ENCODE measurements at regions not wholly inside any gene's neighbourhood (a gene's known extent, or its start where the extent isn't known, plus 50 kb on each side); places are given as distances from the start of the nearest gene placed in this dataset.
A peak's percentile ranks its signal among the peaks of the same experiment; 100 is the strongest.

- DNase-seq (ENCODE audit: low read depth): peak; percentile 49
Observed at GRCh38 chr16:66266436-66267291, 99.8 kb upstream of the CDH5 start.

GRCh38 chr16:66265556-66266141 lies 100.8 kb upstream of the CDH5 start:
- no peak for DNase-seq (ENCODE audit: low read depth)

- no peak for DNase-seq (ENCODE audit: low read depth)
Observed at GRCh38 chr16:66265048-66265415, 101.5 kb upstream of the CDH5 start.

- DNase-seq (ENCODE audit: low read depth): peak; percentile 78
Observed at GRCh38 chr16:66264311-66265047, 102.0 kb upstream of the CDH5 start.

GRCh38 chr16:66263973-66264310 lies 102.5 kb upstream of the CDH5 start:
- peak; percentile 91 for DNase-seq (ENCODE audit: low read depth)

GRCh38 chr16:66263168-66263972 lies 103.1 kb upstream of the CDH5 start:
- no peak for DNase-seq (ENCODE audit: low read depth)

GRCh38 chr16:66262253-66263167 lies 104.0 kb upstream of the CDH5 start:
- no peak for DNase-seq (ENCODE audit: low read depth)

GRCh38 chr16:66261826-66262225 lies 104.7 kb upstream of the CDH5 start:
- no peak for DNase-seq (ENCODE audit: low read depth)

GRCh38 chr16:66260522-66261254 lies 105.8 kb upstream of the CDH5 start:
- no peak for DNase-seq (ENCODE audit: low read depth)

- no peak for DNase-seq (ENCODE audit: low read depth)
Observed at GRCh38 chr16:66258916-66259845, 107.3 kb upstream of the CDH5 start.

- DNase-seq (ENCODE audit: low read depth): no peak
Observed at GRCh38 chr16:66256919-66257318, 109.6 kb upstream of the CDH5 start.

GRCh38 chr16:66255647-66256046 lies 110.8 kb upstream of the CDH5 start:
- no peak for DNase-seq (ENCODE audit: low read depth)

- DNase-seq (ENCODE audit: low read depth): no peak
Observed at GRCh38 chr16:66254751-66255150, 111.7 kb upstream of the CDH5 start.

GRCh38 chr16:66254106-66254505 lies 112.4 kb upstream of the CDH5 start:
- DNase-seq (ENCODE audit: low read depth): no peak

GRCh38 chr16:66251476-66252160 lies 114.9 kb upstream of the CDH5 start:
- no peak for DNase-seq (ENCODE audit: low read depth)

- peak; percentile 44 for DNase-seq (ENCODE audit: low read depth)
Observed at GRCh38 chr16:66250686-66251431, 115.6 kb upstream of the CDH5 start.

All from myocyte (in vitro differentiated cells).